NCI-H82 treated with DMSO at 0.1 percent for 48 hours (cell line): ENCODE measurements at regions not wholly inside any gene's neighbourhood (a gene's known extent, or its start where the extent isn't known, plus 50 kb on each side); places are given as distances from the start of the nearest gene placed in this dataset.
"Not testable (repeated sequence)": the region's sequence is repeated elsewhere in the genome, so short reads cannot be mapped to it uniquely, and the experiment has no call there.

ENCODE experiments used
- DNase-seq: peaks from one replicate; lab custom pipeline; 2025; ENCODE audit not compliant: unreplicated experiment; lab: John Stamatoyannopoulos, UW

DNA sequence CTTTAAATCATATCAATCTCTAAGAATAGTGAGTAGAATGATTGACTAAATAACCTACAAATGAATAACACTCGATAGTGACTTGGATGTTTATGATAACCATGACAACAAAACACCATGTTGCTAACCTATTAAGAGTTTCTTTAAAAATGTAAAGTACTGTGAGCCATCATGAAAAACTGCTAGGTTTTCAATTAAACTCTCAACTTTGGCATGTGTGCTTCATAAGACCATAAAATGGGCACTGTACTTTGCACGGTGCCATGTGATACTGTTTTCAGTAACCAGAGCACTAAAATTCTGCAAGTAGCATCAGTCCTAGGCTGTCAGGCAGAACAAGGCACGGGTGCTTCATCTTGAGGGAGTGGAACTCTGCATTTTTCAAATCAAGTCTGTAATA, 96.2 kb upstream of the TRIM77 start:
- no peak for DNase-seq

- not testable (repeated sequence) for DNase-seq
These were observed 95.7 kb upstream of the TRIM77 start for GRCh38 chr11:89614428-89614827.

GRCh38 chr11:89615642-89616041, 94.5 kb upstream of the TRIM77 start:
- not testable (repeated sequence) for DNase-seq

GRCh38 chr11:89616161-89616560, 93.9 kb upstream of the TRIM77 start:
- not testable (repeated sequence) for DNase-seq

DNA sequence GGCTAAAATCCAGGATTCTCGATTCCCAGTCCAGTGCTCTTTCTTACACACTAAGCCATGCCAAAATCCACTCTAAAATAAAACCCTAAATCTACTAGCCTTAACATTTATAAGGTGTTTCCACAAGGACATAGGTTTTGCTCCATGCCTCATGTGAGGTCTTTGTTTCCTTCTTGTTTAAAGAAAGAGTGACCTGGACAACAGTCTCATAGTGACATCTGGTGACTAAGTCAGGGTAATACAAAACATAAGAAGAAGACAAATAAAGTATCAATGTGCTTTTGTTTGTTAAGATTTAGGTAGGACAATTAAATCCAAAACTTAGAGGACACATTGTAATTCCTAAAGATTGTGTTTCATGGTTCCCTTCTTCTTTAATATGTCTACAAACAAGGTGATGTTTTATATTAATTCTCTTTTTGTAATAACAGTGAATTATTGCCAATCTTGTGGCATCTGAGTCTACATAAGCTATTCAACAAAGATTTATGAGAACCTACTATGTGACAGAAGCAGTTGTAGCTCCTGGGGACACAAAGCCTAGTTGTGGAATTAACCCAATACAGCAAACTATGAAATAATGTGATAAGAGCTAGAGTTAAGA, 93.0 kb upstream of the TRIM77 start:
- not testable (repeated sequence) for DNase-seq

DNA sequence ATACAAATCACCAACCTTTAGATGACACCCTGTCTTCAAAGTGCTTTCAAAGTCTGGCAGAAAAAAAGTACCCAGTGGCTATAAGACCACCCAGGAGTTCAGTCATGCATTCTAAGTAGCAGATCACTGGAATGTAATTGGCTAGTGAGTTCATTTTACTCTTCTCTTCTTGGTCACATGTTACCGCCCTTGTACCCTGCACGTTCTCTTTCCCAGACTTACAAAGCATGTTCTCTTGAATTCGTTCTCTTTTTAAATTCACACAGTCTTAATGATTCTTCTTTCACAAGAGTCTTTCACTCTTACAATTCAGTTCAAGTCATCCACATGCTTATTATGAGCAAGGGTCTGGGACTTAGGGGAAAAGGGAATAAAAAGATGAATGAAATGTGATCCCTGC, 89.4 kb upstream of the TRIM77 start:
- not testable (repeated sequence) for DNase-seq

DNA sequence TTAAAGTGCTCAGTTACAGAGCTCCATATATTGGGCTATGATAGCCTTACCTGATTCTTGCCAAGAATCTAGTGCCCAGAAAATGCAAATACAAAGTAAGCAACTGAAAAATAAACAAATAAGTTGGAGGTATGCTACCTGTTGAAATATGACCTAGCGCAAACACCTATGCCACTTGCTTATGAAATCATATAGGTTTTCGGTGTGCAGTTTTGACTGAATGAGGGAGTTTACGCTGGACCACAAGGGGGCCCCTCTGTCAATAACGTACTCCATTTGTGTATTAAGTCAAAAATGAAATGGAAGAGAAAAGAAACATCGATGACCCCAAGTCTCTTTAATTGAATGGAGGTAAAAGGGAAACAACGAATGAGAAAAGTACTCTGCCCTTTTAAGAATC, 84.9 kb upstream of the TRIM77 start:
- no peak for DNase-seq

DNA sequence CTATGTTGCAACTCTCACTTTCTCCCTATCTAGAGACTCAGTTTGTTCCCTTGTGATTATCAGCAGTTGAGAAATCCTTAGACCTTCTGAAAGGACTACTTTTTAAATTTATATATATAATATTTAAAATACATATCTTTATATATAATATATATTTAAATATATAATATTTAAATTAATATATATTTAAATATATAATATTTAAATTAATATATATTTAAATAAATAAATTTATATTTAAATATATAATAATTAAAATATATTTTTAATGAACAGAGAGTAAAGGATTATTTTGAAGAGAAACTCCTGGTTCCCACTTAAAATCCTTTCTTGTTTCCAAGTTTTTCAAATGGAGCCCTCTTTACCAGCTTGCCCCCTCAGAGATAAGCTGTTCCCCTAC, 83.7 kb upstream of the TRIM77 start:
- no peak for DNase-seq

- not testable (repeated sequence) for DNase-seq
These were observed 83.2 kb upstream of the TRIM77 start for GRCh38 chr11:89626881-89627280.

GRCh38 chr11:89633135-89633705, 76.9 kb upstream of the TRIM77 start:
- DNase-seq = no peak

GRCh38 chr11:89640777-89641176, 69.3 kb upstream of the TRIM77 start:
- DNase-seq = not testable (repeated sequence)

- DNase-seq = not testable (repeated sequence)
These were observed 61.9 kb upstream of the TRIM77 start for GRCh38 chr11:89648232-89648631.

GRCh38 chr11:89648996-89649395, 61.1 kb upstream of the TRIM77 start:
- DNase-seq = not testable (repeated sequence)

GRCh38 chr11:89654669-89655068, 55.4 kb upstream of the TRIM77 start:
- not testable (repeated sequence) for DNase-seq

- DNase-seq = not testable (repeated sequence)
These were observed 51.3 kb upstream of the TRIM77 start for GRCh38 chr11:89658767-89659166.

DNA sequence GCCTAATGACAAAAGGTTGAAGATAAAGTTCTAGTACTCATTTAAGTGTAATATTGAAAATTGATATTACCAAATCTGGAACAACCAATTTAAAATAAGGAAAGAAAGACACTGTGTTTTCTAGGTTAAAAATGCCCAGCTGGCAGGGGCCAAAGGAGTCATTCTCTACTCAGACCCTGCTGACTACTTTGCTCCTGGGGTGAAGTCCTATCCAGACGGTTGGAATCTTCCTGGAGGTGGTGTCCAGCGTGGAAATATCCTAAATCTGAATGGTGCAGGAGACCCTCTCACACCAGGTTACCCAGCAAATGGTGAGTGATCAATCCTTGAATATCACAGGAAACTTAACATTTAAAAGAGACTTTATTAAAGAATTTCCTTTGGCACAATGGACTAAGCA, 50.7 kb upstream of the TRIM77 start:
- not testable (repeated sequence) for DNase-seq

DNA sequence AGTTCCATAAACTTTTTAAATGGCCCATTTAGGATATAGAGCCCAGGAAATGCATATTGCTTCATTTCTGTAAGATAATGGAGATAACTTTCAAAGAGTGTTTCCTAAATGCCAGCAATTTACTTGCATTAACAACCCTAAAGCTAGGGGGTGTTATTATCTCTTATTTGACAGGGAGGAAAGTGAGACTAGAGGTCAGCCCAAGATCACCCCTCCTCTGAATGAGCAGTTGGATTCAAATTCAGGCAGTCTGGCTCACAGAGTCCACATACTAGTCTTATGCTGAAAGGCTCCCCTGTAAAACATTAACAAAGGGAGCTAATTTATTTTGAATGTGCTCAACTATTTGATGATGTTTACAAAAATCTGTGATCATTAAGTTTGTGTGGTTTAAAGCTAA, 49.9 kb upstream of the TRIM77 start:
- DNase-seq = no peak
